ENCODE measurements at regions not wholly inside any gene's neighbourhood (a gene's known extent, or its start where the extent isn't known, plus 50 kb on each side); places are given as distances from the start of the nearest gene placed in this dataset.

DNA sequence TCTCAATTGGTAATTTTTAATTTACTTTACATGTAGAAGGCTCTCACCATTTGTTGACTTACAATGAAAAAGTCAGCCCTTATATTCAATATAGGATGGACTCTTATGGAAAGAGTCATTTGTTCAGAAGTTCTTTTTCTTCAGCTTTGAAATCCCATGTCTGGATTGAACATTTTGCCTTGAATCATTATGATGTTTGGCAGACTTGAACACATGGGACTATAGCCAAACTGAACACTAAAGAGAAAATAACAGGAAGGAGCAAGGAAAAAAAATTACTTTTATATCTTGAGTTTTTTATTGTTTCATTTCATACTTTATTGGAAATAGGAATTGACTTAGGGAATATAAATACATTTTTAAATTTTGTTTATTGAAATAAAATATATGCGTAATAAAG is 1503.0 kb downstream of the EFNA5 start:
- TF ChIP-seq, protein P1, sequence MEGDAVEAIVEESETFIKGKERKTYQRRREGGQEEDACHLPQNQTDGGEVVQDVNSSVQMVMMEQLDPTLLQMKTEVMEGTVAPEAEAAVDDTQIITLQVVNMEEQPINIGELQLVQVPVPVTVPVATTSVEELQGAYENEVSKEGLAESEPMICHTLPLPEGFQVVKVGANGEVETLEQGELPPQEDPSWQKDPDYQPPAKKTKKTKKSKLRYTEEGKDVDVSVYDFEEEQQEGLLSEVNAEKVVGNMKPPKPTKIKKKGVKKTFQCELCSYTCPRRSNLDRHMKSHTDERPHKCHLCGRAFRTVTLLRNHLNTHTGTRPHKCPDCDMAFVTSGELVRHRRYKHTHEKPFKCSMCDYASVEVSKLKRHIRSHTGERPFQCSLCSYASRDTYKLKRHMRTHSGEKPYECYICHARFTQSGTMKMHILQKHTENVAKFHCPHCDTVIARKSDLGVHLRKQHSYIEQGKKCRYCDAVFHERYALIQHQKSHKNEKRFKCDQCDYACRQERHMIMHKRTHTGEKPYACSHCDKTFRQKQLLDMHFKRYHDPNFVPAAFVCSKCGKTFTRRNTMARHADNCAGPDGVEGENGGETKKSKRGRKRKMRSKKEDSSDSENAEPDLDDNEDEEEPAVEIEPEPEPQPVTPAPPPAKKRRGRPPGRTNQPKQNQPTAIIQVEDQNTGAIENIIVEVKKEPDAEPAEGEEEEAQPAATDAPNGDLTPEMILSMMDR (IDR thresholded peaks at IDR 0.05; ENCODE audit: low read length) = no peak
- TF ChIP-seq EZH2 (IDR thresholded peaks at IDR 0.05; ENCODE audit: borderline replicate concordance, low read length) = no peak
